DND-41 (cell line): ENCODE measurements at regions not wholly inside any gene's neighbourhood (a gene's known extent, or its start where the extent isn't known, plus 50 kb on each side); places are given as distances from the start of the nearest gene placed in this dataset.

Source experiments
- EZH2 ChIP-seq: IDR thresholded peaks from 3 replicates; pipeline ENCODE4 v1.6.1; 2012; ENCODE audit warnings: borderline replicate concordance, low read depth, mild to moderate bottlenecking, moderate library complexity, low read length, inconsistent platforms; ENCODE audit not compliant: severe bottlenecking
- TF ChIP-seq, protein P1 (sequence below): IDR thresholded peaks from 2 replicates; pipeline ENCODE4 v1.5.1; 2012; ENCODE audit warnings: borderline replicate concordance, low read length, moderate library complexity, mild to moderate bottlenecking; ENCODE audit not compliant: poor library complexity, severe bottlenecking; ENCODE audit errors: extremely low read depth

DNA sequence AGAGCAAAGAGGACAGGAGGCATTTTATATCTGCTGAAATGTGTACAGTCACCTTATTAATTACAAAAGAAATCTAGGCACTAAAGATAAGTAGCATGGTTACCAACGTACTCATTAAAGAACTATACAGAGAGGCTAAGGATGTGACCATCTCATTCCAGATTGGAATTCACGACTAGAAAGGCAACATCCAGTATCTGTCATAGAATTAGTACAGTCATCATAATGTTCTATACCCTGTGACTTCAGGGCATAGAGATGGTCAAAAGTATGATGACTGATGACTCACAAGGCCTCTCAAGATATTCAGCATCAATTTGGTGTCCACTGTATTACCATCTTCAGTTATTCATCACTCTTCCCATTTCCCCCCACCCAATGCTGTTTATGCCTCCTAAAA, 144.0 kb upstream of the PLEKHG7 start:
- TF ChIP-seq, protein P1, sequence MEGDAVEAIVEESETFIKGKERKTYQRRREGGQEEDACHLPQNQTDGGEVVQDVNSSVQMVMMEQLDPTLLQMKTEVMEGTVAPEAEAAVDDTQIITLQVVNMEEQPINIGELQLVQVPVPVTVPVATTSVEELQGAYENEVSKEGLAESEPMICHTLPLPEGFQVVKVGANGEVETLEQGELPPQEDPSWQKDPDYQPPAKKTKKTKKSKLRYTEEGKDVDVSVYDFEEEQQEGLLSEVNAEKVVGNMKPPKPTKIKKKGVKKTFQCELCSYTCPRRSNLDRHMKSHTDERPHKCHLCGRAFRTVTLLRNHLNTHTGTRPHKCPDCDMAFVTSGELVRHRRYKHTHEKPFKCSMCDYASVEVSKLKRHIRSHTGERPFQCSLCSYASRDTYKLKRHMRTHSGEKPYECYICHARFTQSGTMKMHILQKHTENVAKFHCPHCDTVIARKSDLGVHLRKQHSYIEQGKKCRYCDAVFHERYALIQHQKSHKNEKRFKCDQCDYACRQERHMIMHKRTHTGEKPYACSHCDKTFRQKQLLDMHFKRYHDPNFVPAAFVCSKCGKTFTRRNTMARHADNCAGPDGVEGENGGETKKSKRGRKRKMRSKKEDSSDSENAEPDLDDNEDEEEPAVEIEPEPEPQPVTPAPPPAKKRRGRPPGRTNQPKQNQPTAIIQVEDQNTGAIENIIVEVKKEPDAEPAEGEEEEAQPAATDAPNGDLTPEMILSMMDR, result no peak
- TF ChIP-seq EZH2, result no peak
